ENCODE measurements at regions not wholly inside any gene's neighbourhood (a gene's known extent, or its start where the extent isn't known, plus 50 kb on each side); places are given as distances from the start of the nearest gene placed in this dataset.
"Not testable (repeated sequence)": the region's sequence is repeated elsewhere in the genome, so short reads cannot be mapped to it uniquely, and the experiment has no call there.

GRCh38 chr9:134526584-134527477 lies 114.8 kb upstream of the COL5A1 start:
- no peak for ATAC-seq

GRCh38 chr9:134530724-134531123 lies 110.9 kb upstream of the COL5A1 start:
- TF ChIP-seq ISL1 (CRISPR knock-in tag; IDR thresholded peaks at IDR 0.05) (no peak), POU6F1 (CRISPR knock-in tag; IDR thresholded peaks at IDR 0.05; ENCODE audit: borderline replicate concordance, low read depth) (no peak)
- no peak for ATAC-seq

More at GRCh38 chr9:134526584-134527477, 114.8 kb upstream of the COL5A1 start:
- TF ChIP-seq OSR1 (CRISPR knock-in tag; IDR thresholded peaks at IDR 0.05) (no peak), ISL1 (CRISPR knock-in tag; IDR thresholded peaks at IDR 0.05) (no peak), TOX (CRISPR knock-in tag; IDR thresholded peaks at IDR 0.05; ENCODE audit: borderline replicate concordance) (no peak), ZNF565 (CRISPR knock-in tag; conservative IDR thresholded peaks at IDR 0.05; ENCODE audit: low read depth) (no peak), GLIS3 (CRISPR knock-in tag; IDR thresholded peaks at IDR 0.05) (no peak), POU6F1 (CRISPR knock-in tag; IDR thresholded peaks at IDR 0.05; ENCODE audit: borderline replicate concordance, low read depth) (no peak), SNAI2 (CRISPR knock-in tag; IDR thresholded peaks at IDR 0.05) (no peak), BACH2 (CRISPR knock-in tag; IDR thresholded peaks at IDR 0.05; ENCODE audit: borderline replicate concordance) (no peak)

GRCh38 chr9:134531220-134531970 lies 110.2 kb upstream of the COL5A1 start:
- no peak for ATAC-seq
- no peak for TF ChIP-seq RARB (CRISPR knock-in tag; IDR thresholded peaks at IDR 0.05)
- no peak for TF ChIP-seq CSRNP3 (CRISPR knock-in tag; IDR thresholded peaks at IDR 0.05)
- no peak for TF ChIP-seq ZNF8 (CRISPR knock-in tag; IDR thresholded peaks at IDR 0.05)
- TF ChIP-seq ISL1 (CRISPR knock-in tag; IDR thresholded peaks at IDR 0.05): no peak
- no peak for TF ChIP-seq ZNF565 (CRISPR knock-in tag; conservative IDR thresholded peaks at IDR 0.05; ENCODE audit: low read depth)
- no peak for TF ChIP-seq CSDC2 (CRISPR knock-in tag; IDR thresholded peaks at IDR 0.05)
- no peak for TF ChIP-seq ZC3H10 (CRISPR knock-in tag; IDR thresholded peaks at IDR 0.05)
- no peak for TF ChIP-seq GLIS3 (CRISPR knock-in tag; IDR thresholded peaks at IDR 0.05)
- TF ChIP-seq TOX (CRISPR knock-in tag; IDR thresholded peaks at IDR 0.05; ENCODE audit: borderline replicate concordance): no peak
- no peak for TF ChIP-seq ARNTL (CRISPR knock-in tag; IDR thresholded peaks at IDR 0.05; ENCODE audit: borderline replicate concordance, low read depth)
- TF ChIP-seq TCF4 (CRISPR knock-in tag; IDR thresholded peaks at IDR 0.05; ENCODE audit: borderline replicate concordance): no peak
- TF ChIP-seq ESRRG (CRISPR knock-in tag; IDR thresholded peaks at IDR 0.05): no peak
- no peak for TF ChIP-seq ZFP30 (CRISPR knock-in tag; IDR thresholded peaks at IDR 0.05)
- no peak for TF ChIP-seq BACH2 (CRISPR knock-in tag; IDR thresholded peaks at IDR 0.05; ENCODE audit: borderline replicate concordance)

- ATAC-seq: no peak
- no peak for TF ChIP-seq PPARA (CRISPR knock-in tag; IDR thresholded peaks at IDR 0.05; ENCODE audit: borderline replicate concordance)
- no peak for TF ChIP-seq SNAI2 (CRISPR knock-in tag; IDR thresholded peaks at IDR 0.05)
- TF ChIP-seq ZC3H10 (CRISPR knock-in tag; IDR thresholded peaks at IDR 0.05): no peak
- TF ChIP-seq ZNF8 (CRISPR knock-in tag; IDR thresholded peaks at IDR 0.05): no peak
- TF ChIP-seq ZFP30 (CRISPR knock-in tag; IDR thresholded peaks at IDR 0.05): no peak
- TF ChIP-seq ZNF70 (CRISPR knock-in tag; IDR thresholded peaks at IDR 0.05): no peak
- TF ChIP-seq RARB (CRISPR knock-in tag; IDR thresholded peaks at IDR 0.05): no peak
- no peak for TF ChIP-seq OSR1 (CRISPR knock-in tag; IDR thresholded peaks at IDR 0.05)
- TF ChIP-seq TOX (CRISPR knock-in tag; IDR thresholded peaks at IDR 0.05; ENCODE audit: borderline replicate concordance): no peak
- TF ChIP-seq ZNF565 (CRISPR knock-in tag; conservative IDR thresholded peaks at IDR 0.05; ENCODE audit: low read depth): no peak
- TF ChIP-seq TCF4 (CRISPR knock-in tag; IDR thresholded peaks at IDR 0.05; ENCODE audit: borderline replicate concordance): no peak
These were observed 109.5 kb upstream of the COL5A1 start for GRCh38 chr9:134532084-134532483.

GRCh38 chr9:134532661-134533060 lies 108.9 kb upstream of the COL5A1 start:
- not testable (repeated sequence) for ATAC-seq

Measured in SK-N-SH treated with all-trans-retinoic acid at 6 μM for 48 hours (cell line).